ENCODE measurements at regions not wholly inside any gene's neighbourhood (a gene's known extent, or its start where the extent isn't known, plus 50 kb on each side); places are given as distances from the start of the nearest gene placed in this dataset.
"Not testable (repeated sequence)": the region's sequence is repeated elsewhere in the genome, so short reads cannot be mapped to it uniquely, and the experiment has no call there.

GRCh38 chr2:111292232-111292968, 171.7 kb downstream of the BCL2L11 start:
- not testable (repeated sequence) for H3K36me3 Mint-ChIP-seq (ENCODE audit: low read depth); H3K4me1 Mint-ChIP-seq (ENCODE audit: low read depth); H3K9me3 Mint-ChIP-seq; H3K27me3 Mint-ChIP-seq; H3K27ac Mint-ChIP-seq; H3K4me3 Mint-ChIP-seq

GRCh38 chr2:111294699-111295098, 174.0 kb downstream of the BCL2L11 start:
- H3K4me1 Mint-ChIP-seq (ENCODE audit: low read depth); H3K36me3 Mint-ChIP-seq (ENCODE audit: low read depth); H3K4me3 Mint-ChIP-seq; H3K27me3 Mint-ChIP-seq; H3K9me3 Mint-ChIP-seq; H3K27ac Mint-ChIP-seq: not testable (repeated sequence)

GRCh38 chr2:111296122-111296804, 175.5 kb downstream of the BCL2L11 start:
- H3K4me1 Mint-ChIP-seq (ENCODE audit: low read depth); H3K27ac Mint-ChIP-seq; H3K36me3 Mint-ChIP-seq (ENCODE audit: low read depth); H3K27me3 Mint-ChIP-seq; H3K9me3 Mint-ChIP-seq; H3K4me3 Mint-ChIP-seq: not testable (repeated sequence)

GRCh38 chr2:111297128-111297527, 176.4 kb downstream of the BCL2L11 start:
- not testable (repeated sequence) for H3K9me3 Mint-ChIP-seq; H3K27me3 Mint-ChIP-seq; H3K4me1 Mint-ChIP-seq (ENCODE audit: low read depth); H3K27ac Mint-ChIP-seq; H3K36me3 Mint-ChIP-seq (ENCODE audit: low read depth); H3K4me3 Mint-ChIP-seq

GRCh38 chr2:111298927-111299326, 178.2 kb downstream of the BCL2L11 start:
- not testable (repeated sequence) for H3K9me3 Mint-ChIP-seq; H3K4me1 Mint-ChIP-seq (ENCODE audit: low read depth); H3K36me3 Mint-ChIP-seq (ENCODE audit: low read depth)

GRCh38 chr2:111299635-111300034, 178.9 kb downstream of the BCL2L11 start:
- not testable (repeated sequence) for H3K4me1 Mint-ChIP-seq (ENCODE audit: low read depth); H3K9me3 Mint-ChIP-seq; H3K4me3 Mint-ChIP-seq; H3K36me3 Mint-ChIP-seq (ENCODE audit: low read depth); H3K27me3 Mint-ChIP-seq; H3K27ac Mint-ChIP-seq

More at GRCh38 chr2:111298927-111299326, 178.2 kb downstream of the BCL2L11 start:
- not testable (repeated sequence) for H3K27ac Mint-ChIP-seq, H3K4me3 Mint-ChIP-seq, H3K27me3 Mint-ChIP-seq

- not testable (repeated sequence) for H3K4me3 Mint-ChIP-seq; H3K9me3 Mint-ChIP-seq; H3K36me3 Mint-ChIP-seq (ENCODE audit: low read depth); H3K27ac Mint-ChIP-seq; H3K4me1 Mint-ChIP-seq (ENCODE audit: low read depth); H3K27me3 Mint-ChIP-seq
These were observed 181.0 kb downstream of the BCL2L11 start for GRCh38 chr2:111301677-111302076.

GRCh38 chr2:111302397-111303218, 181.9 kb downstream of the BCL2L11 start:
- not testable (repeated sequence) for H3K4me3 Mint-ChIP-seq; H3K36me3 Mint-ChIP-seq (ENCODE audit: low read depth); H3K27ac Mint-ChIP-seq; H3K4me1 Mint-ChIP-seq (ENCODE audit: low read depth); H3K9me3 Mint-ChIP-seq; H3K27me3 Mint-ChIP-seq

GRCh38 chr2:111307302-111307701, 186.6 kb downstream of the BCL2L11 start:
- not testable (repeated sequence) for H3K27me3 Mint-ChIP-seq; H3K4me1 Mint-ChIP-seq (ENCODE audit: low read depth); H3K27ac Mint-ChIP-seq; H3K9me3 Mint-ChIP-seq; H3K4me3 Mint-ChIP-seq; H3K36me3 Mint-ChIP-seq (ENCODE audit: low read depth)

GRCh38 chr2:111309231-111310075, 188.7 kb downstream of the BCL2L11 start:
- not testable (repeated sequence) for H3K9me3 Mint-ChIP-seq; H3K27me3 Mint-ChIP-seq; H3K27ac Mint-ChIP-seq; H3K36me3 Mint-ChIP-seq (ENCODE audit: low read depth); H3K4me1 Mint-ChIP-seq (ENCODE audit: low read depth); H3K4me3 Mint-ChIP-seq

- not testable (repeated sequence) for H3K4me1 Mint-ChIP-seq (ENCODE audit: low read depth); H3K9me3 Mint-ChIP-seq; H3K36me3 Mint-ChIP-seq (ENCODE audit: low read depth); H3K4me3 Mint-ChIP-seq; H3K27me3 Mint-ChIP-seq; H3K27ac Mint-ChIP-seq
These were observed 189.7 kb downstream of the BCL2L11 start for GRCh38 chr2:111310395-111310794.

GRCh38 chr2:111311568-111311967, 190.9 kb downstream of the BCL2L11 start:
- peaks cover 12% of the 10 kb centered on the region for H3K4me1 Mint-ChIP-seq (ENCODE audit: low read depth)
- not testable (repeated sequence) for H3K27ac Mint-ChIP-seq, H3K9me3 Mint-ChIP-seq

GRCh38 chr2:111312897-111313607, 192.3 kb downstream of the BCL2L11 start:
- peaks cover 18% of the 10 kb centered on the region for H3K4me1 Mint-ChIP-seq (ENCODE audit: low read depth)
- not testable (repeated sequence) for H3K4me3 Mint-ChIP-seq; H3K27ac Mint-ChIP-seq; H3K36me3 Mint-ChIP-seq (ENCODE audit: low read depth); H3K27me3 Mint-ChIP-seq; H3K9me3 Mint-ChIP-seq

More at GRCh38 chr2:111311568-111311967, 190.9 kb downstream of the BCL2L11 start:
- not testable (repeated sequence) for H3K27me3 Mint-ChIP-seq; H3K4me3 Mint-ChIP-seq; H3K36me3 Mint-ChIP-seq (ENCODE audit: low read depth)

GRCh38 chr2:111313711-111314110, 193.0 kb downstream of the BCL2L11 start:
- H3K27me3 Mint-ChIP-seq; H3K4me3 Mint-ChIP-seq; H3K9me3 Mint-ChIP-seq; H3K27ac Mint-ChIP-seq; H3K36me3 Mint-ChIP-seq (ENCODE audit: low read depth): not testable (repeated sequence)
- peaks cover 22% of the 10 kb centered on the region for H3K4me1 Mint-ChIP-seq (ENCODE audit: low read depth)
